Adrenal gland (tissue), 9 donors: ENCODE measurements at regions not wholly inside any gene's neighbourhood (a gene's known extent, or its start where the extent isn't known, plus 50 kb on each side); places are given as distances from the start of the nearest gene placed in this dataset.

Experiments used
- DNase-seq, 7 donors: peaks; one replicate each; pipeline ENCODE4 v3.0.0-alpha.2; 2019 to 2020
- H3K27ac ChIP-seq, 5 donors: fragments of 200-600 bp; sonication (generic) in 4 of 5; 1 replicate in 3 of 5; 2 replicates in 2 of 5; pipeline versions ENCODE4 v1.5.1 to v1.8.0; 2016 to 2020; ENCODE audit warnings: mild to moderate bottlenecking in 1 of 5
- H3K27me3 ChIP-seq: fragments of 200-600 bp; 2 replicates; pipeline ENCODE4 v1.8.0; 2021
- H3K36me3 ChIP-seq, 2 donors: fragments of 200-600 bp; replicated peaks in 1 of 2; 1 replicate in 1 of 2; 2 replicates in 1 of 2; pipeline versions ENCODE4 v1.5.1 to v1.8.0; 2018 to 2022
- H3K4me1 ChIP-seq, 2 donors: fragments of 200-600 bp; replicated peaks in 1 of 2; 1 replicate in 1 of 2; 2 replicates in 1 of 2; pipeline versions ENCODE4 v1.5.1 to v1.8.0; 2018 to 2021
- H3K4me3 ChIP-seq, 4 donors: fragments of 200-600 bp; sonication (generic) in 3 of 4; one replicate each; pipeline ENCODE4 v1.5.1; 2016 to 2018
- H3K9me3 ChIP-seq, 3 donors: fragments of 200-600 bp; sonication (generic) in 1 of 3; replicated peaks in 1 of 3; 1 replicate in 2 of 3; 2 replicates in 1 of 3; pipeline versions ENCODE4 v1.5.1 to v1.8.0; 2016 to 2021
- POLR2A ChIP-seq, 2 donors: fragments of 450-650 bp; IDR thresholded peaks; one replicate each; pipeline ENCODE4 v1.6.1; 2017; ENCODE audit warnings: antibody characterized with exemption in 2 of 2, mild to moderate bottlenecking in 2 of 2, moderate library complexity in 1 of 2
- WGBS, 4 donors: extraction: QIAGEN DNeasy Blood & Tissue Kit in 2 of 4; methylation state at CpG; one replicate each; pipeline versions ENCODE4 v1.1.5 to v1.1.7; 2013 to 2017; 5-methylcytosine and 5-hydroxymethylcytosine counted together
- intact Hi-C, 2 donors: fragments of 100-400 bp; cut with DNase I; formaldehyde crosslinking; loops; one replicate each; pipeline versions ENCODE4 v1.14.1 to v1.15.0; 2022 to 2023
- TF ChIP-seq, protein P1 (sequence below), 6 experiments: fragments of 450-650 bp in 4 of 6; fragments of 200-600 bp in 2 of 6; sonication (generic) in 1 of 6; IDR thresholded peaks; 1 replicate in 5 of 6; 2 replicates in 1 of 6; pipeline versions ENCODE4 v1.5.1 to v1.8.0; 2016 to 2021; ENCODE audit warnings: antibody characterized with exemption in 6 of 6, mild to moderate bottlenecking in 2 of 6, moderate library complexity in 1 of 6
- donor health status: healthy with polysubstance abuse.
- donor health status: Bipolar disorder and iron deficiency.
- donor health status: DM: yes; HTN: yes; CAD: no.
- donor health status: DM: no; HTN: no; CAD: no.
- donor health status: DM: no; HTN: no; CAD: no.

DNA sequence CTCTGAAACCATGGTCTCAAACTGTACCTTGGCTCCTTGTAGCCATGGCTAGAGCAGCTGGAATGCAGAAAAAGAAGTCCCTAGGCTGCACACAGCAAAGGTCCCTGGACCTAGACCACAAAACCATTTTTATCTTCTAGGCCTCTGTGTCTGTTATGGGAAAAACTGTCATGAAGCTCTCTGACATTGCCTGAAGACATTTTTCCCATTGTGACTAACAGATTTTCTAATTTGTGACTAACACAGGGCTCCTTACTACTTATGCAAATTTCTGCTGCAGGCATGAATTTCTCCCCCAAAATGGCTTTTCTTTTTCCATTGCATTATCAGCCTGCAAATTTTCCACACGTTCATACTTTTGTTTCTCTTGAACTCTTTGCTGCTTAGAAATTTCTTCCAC is 470.4 kb downstream of the KDM5D start:
- TF ChIP-seq, protein P1, sequence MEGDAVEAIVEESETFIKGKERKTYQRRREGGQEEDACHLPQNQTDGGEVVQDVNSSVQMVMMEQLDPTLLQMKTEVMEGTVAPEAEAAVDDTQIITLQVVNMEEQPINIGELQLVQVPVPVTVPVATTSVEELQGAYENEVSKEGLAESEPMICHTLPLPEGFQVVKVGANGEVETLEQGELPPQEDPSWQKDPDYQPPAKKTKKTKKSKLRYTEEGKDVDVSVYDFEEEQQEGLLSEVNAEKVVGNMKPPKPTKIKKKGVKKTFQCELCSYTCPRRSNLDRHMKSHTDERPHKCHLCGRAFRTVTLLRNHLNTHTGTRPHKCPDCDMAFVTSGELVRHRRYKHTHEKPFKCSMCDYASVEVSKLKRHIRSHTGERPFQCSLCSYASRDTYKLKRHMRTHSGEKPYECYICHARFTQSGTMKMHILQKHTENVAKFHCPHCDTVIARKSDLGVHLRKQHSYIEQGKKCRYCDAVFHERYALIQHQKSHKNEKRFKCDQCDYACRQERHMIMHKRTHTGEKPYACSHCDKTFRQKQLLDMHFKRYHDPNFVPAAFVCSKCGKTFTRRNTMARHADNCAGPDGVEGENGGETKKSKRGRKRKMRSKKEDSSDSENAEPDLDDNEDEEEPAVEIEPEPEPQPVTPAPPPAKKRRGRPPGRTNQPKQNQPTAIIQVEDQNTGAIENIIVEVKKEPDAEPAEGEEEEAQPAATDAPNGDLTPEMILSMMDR (IDR thresholded peaks at IDR 0.05), result no peak
- TF ChIP-seq POLR2A (IDR thresholded peaks at IDR 0.05), result no peak
- no peak for DNase-seq
- Histone ChIP-seq H3K36me3 (no peaks in the 10 kb centered on the region), H3K9me3 (no peaks in the 10 kb centered on the region), H3K27ac (no peak overlapping the region), H3K4me3 (no peak overlapping the region), H3K27me3 (no peaks in the 10 kb centered on the region), H3K4me1 (no peaks in the 10 kb centered on the region)
- WGBS, 4 donors, result 47 to 83% methylated on average over 1 of the region's 1 CpG; no CpG with 5 or more reads in 2 of the 4 donors
- intact Hi-C loops, result no loop called here

DNA sequence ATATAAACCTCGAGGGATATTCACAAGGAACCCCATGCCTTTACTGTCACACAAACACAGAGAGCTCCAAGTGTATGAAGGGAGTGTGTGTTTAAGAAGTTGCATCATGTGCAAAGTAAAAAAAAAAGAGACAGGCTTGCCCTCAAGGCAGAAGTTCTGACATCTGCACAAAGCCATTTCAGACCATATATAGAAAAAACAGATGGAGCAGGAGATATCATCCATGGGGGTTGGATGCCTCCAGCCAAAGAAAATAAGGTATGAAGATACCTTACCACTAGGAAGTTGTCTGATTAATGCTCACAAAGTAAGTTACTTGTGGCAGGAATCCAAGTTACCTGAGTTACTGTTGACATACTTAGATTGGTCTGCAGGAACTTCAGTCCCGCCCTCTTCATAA is 476.2 kb downstream of the KDM5D start:
- TF ChIP-seq POLR2A (IDR thresholded peaks at IDR 0.05), result no peak
- TF ChIP-seq, protein P1 (IDR thresholded peaks at IDR 0.05), result no peak
- H3K9me3 ChIP-seq, result no peaks in the 10 kb centered on the region
- DNase-seq, result no peak
- no peaks in the 10 kb centered on the region for H3K27me3 ChIP-seq
- no peak overlapping the region for H3K4me3 ChIP-seq
- H3K36me3 ChIP-seq, result no peaks in the 10 kb centered on the region
- 44 to 59% methylated on average over 2 of the region's 2 CpGs; no CpG with 5 or more reads in 2 of the 4 donors for WGBS, 4 donors
- H3K4me1 ChIP-seq, result no peaks in the 10 kb centered on the region
- intact Hi-C loops, result no loop called here
- no peak overlapping the region for H3K27ac ChIP-seq

DNA sequence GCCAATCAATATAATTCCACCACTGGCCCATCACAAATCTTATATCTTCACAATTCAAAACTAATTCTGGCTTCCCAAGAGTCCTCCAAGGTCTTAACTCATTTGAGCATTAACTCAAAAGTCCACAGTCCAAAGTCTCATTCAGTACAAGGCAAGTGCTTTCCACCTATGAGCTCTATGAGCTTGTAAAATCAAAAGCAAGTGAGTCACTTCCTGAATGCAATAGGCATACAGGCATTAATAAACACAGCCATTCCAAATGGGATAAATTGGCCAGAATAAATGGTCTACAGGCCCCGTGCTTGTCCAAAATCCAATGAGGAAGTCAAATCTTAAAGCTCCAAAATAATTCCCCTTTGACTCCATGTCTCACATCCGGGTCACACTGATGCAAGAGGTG is 479.1 kb downstream of the KDM5D start:
- intact Hi-C loops, result no loop called here
- WGBS, 4 donors, result 83 to 89% methylated on average over 2 of the region's 2 CpGs; no CpG with 5 or more reads in 2 of the 4 donors
- no peaks in the 10 kb centered on the region for H3K9me3 ChIP-seq
- H3K4me1 ChIP-seq, result no peaks in the 10 kb centered on the region
- H3K27ac ChIP-seq, result no peak overlapping the region
- no peak overlapping the region for H3K4me3 ChIP-seq
- no peak for TF ChIP-seq POLR2A (IDR thresholded peaks at IDR 0.05)
- TF ChIP-seq, protein P1 (IDR thresholded peaks at IDR 0.05), result no peak
- no peak for DNase-seq
- H3K27me3 ChIP-seq, result no peaks in the 10 kb centered on the region
- no peaks in the 10 kb centered on the region for H3K36me3 ChIP-seq

DNA sequence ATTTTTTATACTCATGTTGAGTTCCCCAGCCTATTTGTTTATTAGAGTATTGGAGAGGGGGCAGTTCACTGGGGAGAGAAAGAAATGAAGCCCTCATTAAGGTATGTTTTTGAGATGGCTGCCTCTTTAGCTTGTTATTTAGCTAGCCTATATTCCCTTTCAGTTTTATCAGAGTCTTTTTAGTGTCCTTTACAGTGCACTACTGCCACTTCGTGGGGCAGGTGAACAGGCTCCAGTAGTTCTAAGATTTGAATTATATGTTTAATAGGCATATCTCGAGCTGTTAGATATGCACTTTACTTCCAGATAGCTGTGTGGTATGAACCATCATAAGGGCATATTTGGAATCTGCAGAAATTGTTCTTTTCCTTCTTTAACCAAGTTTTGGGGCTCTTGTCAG is 482.2 kb downstream of the KDM5D start:
- intact Hi-C loops, result no loop called here
- H3K4me1 ChIP-seq, result no peaks in the 10 kb centered on the region
- H3K9me3 ChIP-seq, result no peaks in the 10 kb centered on the region
- WGBS, 4 donors, result 28% methylated on average over 2 of the region's 2 CpGs; no CpG with 5 or more reads in 3 of the 4 donors
- DNase-seq, result no peak
- no peaks in the 10 kb centered on the region for H3K36me3 ChIP-seq
- no peak overlapping the region for H3K27ac ChIP-seq
- TF ChIP-seq, protein P1 (IDR thresholded peaks at IDR 0.05), result no peak
- no peak for TF ChIP-seq POLR2A (IDR thresholded peaks at IDR 0.05)
- H3K27me3 ChIP-seq, result no peaks in the 10 kb centered on the region
- H3K4me3 ChIP-seq, result no peak overlapping the region
